CD4-positive, alpha-beta T cell (primary cell): ENCODE measurements at regions not wholly inside any gene's neighbourhood (a gene's known extent, or its start where the extent isn't known, plus 50 kb on each side); places are given as distances from the start of the nearest gene placed in this dataset.

Experiments
- ATAC-seq: fragments of 200-7000 bp; cut with Tn5 transposase; one replicate; pipeline ENCODE4 v1.10.0; 2022; ENCODE audit warnings: mild to moderate bottlenecking; ENCODE audit not compliant: poor library complexity
- CTCF ChIA-PET: fragments of 350-600 bp; sonication (Branson Sonifier 250); formaldehyde crosslinking; loops from one replicate; lab custom pipeline; 2021; ENCODE audit warnings: antibody characterized with exemption, inconsistent platforms; lab: Charles Lee
- POLR2A ChIA-PET: fragments of 350-600 bp; sonication (Branson Sonifier 250); formaldehyde crosslinking; loops from one replicate; lab custom pipeline; 2021; ENCODE audit warnings: antibody characterized with exemption, inconsistent platforms; lab: Charles Lee
- DNase-seq, 14 experiments: peaks; one replicate each; pipeline ENCODE4 v3.0.0-alpha.2; 2013 to 2020; ENCODE audit warnings: mixed read lengths in 2 of 14
- H3K27ac ChIP-seq, 2 donors: one replicate each; pipeline versions ENCODE4 v1.5.1 to v1.7.0; 2013; ENCODE audit warnings: low read length in 2 of 2, low read depth in 1 of 2, mild to moderate bottlenecking in 1 of 2
- H3K27me3 ChIP-seq, 2 experiments: 1 replicate in 1 of 2; 2 replicates in 1 of 2; pipeline versions ENCODE4 v1.6.1 to v1.7.0; 2013; ENCODE audit warnings: low read length in 2 of 2, control low read depth in 1 of 2, mild to moderate bottlenecking in 1 of 2, moderate library complexity in 1 of 2; ENCODE audit not compliant: insufficient read depth in 2 of 2, control insufficient read depth in 1 of 2
- H3K36me3 ChIP-seq: one replicate; pipeline ENCODE4 v1.6.1; 2013; ENCODE audit warnings: low read length, control low read depth; ENCODE audit not compliant: insufficient read depth
- H3K4me1 ChIP-seq: one replicate; pipeline ENCODE4 v1.6.1; 2013; ENCODE audit warnings: low read length, control low read depth; ENCODE audit not compliant: insufficient read depth
- H3K4me3 ChIP-seq: one replicate; pipeline ENCODE4 v1.5.1; 2013; ENCODE audit warnings: mild to moderate bottlenecking, low read length, moderate library complexity
- H3K9me3 ChIP-seq, 2 experiments: 1 replicate in 1 of 2; 2 replicates in 1 of 2; pipeline versions ENCODE4 v1.6.1 to v1.7.0; 2013; ENCODE audit warnings: low read length in 2 of 2, mild to moderate bottlenecking in 2 of 2, control low read depth in 1 of 2, moderate library complexity in 1 of 2; ENCODE audit not compliant: control insufficient read depth in 1 of 2, insufficient read depth in 1 of 2
- H3K27ac Mint-ChIP-seq: one replicate; pipeline ENCODE4 v1.8.0; 2020; ENCODE audit warnings: mixed read lengths
- H3K27me3 Mint-ChIP-seq: one replicate; pipeline ENCODE4 v1.8.0; 2021; ENCODE audit warnings: mixed read lengths
- H3K36me3 Mint-ChIP-seq: one replicate; pipeline ENCODE4 v1.8.0; 2021; ENCODE audit warnings: low read depth, mixed read lengths
- H3K4me1 Mint-ChIP-seq: one replicate; pipeline ENCODE4 v1.8.0; 2021; ENCODE audit warnings: low read depth, mixed read lengths
- H3K4me3 Mint-ChIP-seq: one replicate; pipeline ENCODE4 v1.8.0; 2020; ENCODE audit warnings: mild to moderate bottlenecking, mixed read lengths
- H3K9me3 Mint-ChIP-seq: one replicate; pipeline ENCODE4 v1.8.0; 2020; ENCODE audit warnings: mixed read lengths
- intact Hi-C, 2 experiments: fragments of 100-400 bp; cut with DNase I in 1 of 2; cut with micrococcal nuclease in 1 of 2; formaldehyde crosslinking; loops; one replicate each; pipeline versions ENCODE4 v1.15.1 to v1.9.0; 2023 to 2025; cut with DNase I, micrococcal nuclease
- TF ChIP-seq, protein P1 (sequence below): fragments of 200-600 bp; IDR thresholded peaks from one replicate; pipeline ENCODE4 v1.8.0; 2022; ENCODE audit warnings: antibody characterized with exemption, mild to moderate bottlenecking

DNA sequence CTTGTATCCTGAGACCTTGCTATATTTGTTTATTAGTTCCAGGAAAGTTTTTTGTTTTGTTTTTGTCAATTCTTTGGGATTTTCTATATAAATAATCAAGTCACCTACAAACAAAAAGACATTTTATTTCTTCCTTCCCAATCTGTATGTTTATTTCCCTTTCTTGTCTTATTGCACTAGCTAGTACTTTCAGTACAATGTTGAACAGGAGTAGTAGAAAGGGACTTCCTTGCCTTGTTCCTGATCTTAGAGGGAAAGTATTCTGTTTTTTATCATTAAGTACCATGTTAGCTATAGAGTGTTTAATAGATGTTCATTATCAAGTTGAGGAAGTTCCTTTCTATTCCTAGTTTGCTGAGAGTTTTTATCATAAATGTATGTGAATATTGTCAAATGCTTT lies 119.5 kb upstream of the TLE4 start:
- CTCF ChIA-PET, result no interaction called here
- peaks cover 7% of the 10 kb centered on the region for H3K9me3 Mint-ChIP-seq
- no peaks in the 10 kb centered on the region for H3K4me1 Mint-ChIP-seq
- POLR2A ChIA-PET, result no interaction called here
- peaks cover 2% of the 10 kb centered on the region for H3K27me3 Mint-ChIP-seq
- Histone ChIP-seq H3K4me1 (no peaks in the 10 kb centered on the region), H3K9me3 (no peaks in the 10 kb centered on the region), H3K27me3 (no peaks in the 10 kb centered on the region), H3K36me3 (no peaks in the 10 kb centered on the region), H3K27ac (no peak overlapping the region), H3K4me3 (no peak overlapping the region)
- no peaks in the 10 kb centered on the region for H3K36me3 Mint-ChIP-seq
- intact Hi-C loops, result no loop called here
- ATAC-seq (no peak), DNase-seq (no peak)
- TF ChIP-seq, protein P1, sequence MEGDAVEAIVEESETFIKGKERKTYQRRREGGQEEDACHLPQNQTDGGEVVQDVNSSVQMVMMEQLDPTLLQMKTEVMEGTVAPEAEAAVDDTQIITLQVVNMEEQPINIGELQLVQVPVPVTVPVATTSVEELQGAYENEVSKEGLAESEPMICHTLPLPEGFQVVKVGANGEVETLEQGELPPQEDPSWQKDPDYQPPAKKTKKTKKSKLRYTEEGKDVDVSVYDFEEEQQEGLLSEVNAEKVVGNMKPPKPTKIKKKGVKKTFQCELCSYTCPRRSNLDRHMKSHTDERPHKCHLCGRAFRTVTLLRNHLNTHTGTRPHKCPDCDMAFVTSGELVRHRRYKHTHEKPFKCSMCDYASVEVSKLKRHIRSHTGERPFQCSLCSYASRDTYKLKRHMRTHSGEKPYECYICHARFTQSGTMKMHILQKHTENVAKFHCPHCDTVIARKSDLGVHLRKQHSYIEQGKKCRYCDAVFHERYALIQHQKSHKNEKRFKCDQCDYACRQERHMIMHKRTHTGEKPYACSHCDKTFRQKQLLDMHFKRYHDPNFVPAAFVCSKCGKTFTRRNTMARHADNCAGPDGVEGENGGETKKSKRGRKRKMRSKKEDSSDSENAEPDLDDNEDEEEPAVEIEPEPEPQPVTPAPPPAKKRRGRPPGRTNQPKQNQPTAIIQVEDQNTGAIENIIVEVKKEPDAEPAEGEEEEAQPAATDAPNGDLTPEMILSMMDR, result no peak
- no peak overlapping the region for H3K27ac Mint-ChIP-seq
- H3K4me3 Mint-ChIP-seq, result no peak overlapping the region

DNA sequence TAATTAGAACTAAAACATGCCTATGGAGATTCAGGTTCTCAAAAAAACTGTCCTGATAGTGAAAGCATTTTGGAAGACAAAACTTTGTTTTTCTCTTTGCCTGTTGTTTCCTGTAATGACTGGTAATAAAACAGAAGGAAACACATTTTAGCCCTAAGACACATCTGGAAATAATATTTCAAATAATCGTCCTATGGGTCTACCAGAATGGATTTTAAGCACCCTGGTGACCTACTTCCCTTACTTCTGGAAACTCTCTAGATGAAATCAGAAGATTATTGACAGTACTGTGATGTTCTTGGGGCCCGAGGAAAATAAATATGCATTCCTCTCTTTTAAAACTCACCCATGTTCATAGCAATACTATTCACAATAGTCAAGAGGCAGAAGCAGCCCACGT lies 110.1 kb upstream of the TLE4 start:
- no peaks in the 10 kb centered on the region for H3K27me3 ChIP-seq
- Mint-ChIP-seq H3K36me3 (no peaks in the 10 kb centered on the region), H3K9me3 (no peaks in the 10 kb centered on the region), H3K4me3 (no peak overlapping the region), H3K27ac (no peak overlapping the region), H3K27me3 (peaks cover 5% of the 10 kb centered on the region), H3K4me1 (no peaks in the 10 kb centered on the region)
- no peak overlapping the region for H3K27ac ChIP-seq
- no peaks in the 10 kb centered on the region for H3K36me3 ChIP-seq
- H3K4me3 ChIP-seq, result no peak overlapping the region
- CTCF ChIA-PET, result no interaction called here
- TF ChIP-seq, protein P1, result no peak
- ATAC-seq (no peak), DNase-seq (no peak)
- no peaks in the 10 kb centered on the region for H3K9me3 ChIP-seq
- no peaks in the 10 kb centered on the region for H3K4me1 ChIP-seq
- POLR2A ChIA-PET, result no interaction called here
- intact Hi-C loops, result no loop called here

DNA sequence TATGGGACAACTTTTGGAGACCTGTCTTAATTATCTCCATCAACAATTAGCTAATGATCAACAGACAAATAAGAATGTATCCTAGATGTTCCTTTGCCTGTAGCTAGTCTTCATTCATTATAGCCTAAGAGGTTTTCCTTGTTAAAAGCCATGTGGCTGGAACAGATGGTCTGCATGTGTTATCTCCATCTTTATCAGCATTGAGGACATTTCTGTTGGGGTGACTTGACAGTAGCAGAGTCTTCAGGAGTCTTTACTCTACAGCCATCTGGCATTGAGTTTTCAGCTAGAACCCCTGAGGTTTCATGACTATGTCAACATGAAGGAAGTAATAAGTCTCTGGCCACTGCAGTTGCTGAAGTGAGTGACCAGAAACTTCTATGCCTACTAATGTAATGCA lies 106.6 kb upstream of the TLE4 start:
- intact Hi-C loops, result no loop called here
- Mint-ChIP-seq H3K27ac (no peak overlapping the region), H3K36me3 (no peaks in the 10 kb centered on the region), H3K9me3 (no peaks in the 10 kb centered on the region), H3K4me1 (peaks cover 5% of the 10 kb centered on the region), H3K4me3 (no peak overlapping the region), H3K27me3 (no peaks in the 10 kb centered on the region)
- TF ChIP-seq, protein P1, result no peak
- Histone ChIP-seq H3K36me3 (no peaks in the 10 kb centered on the region), H3K4me1 (no peaks in the 10 kb centered on the region), H3K27ac (no peak overlapping the region), H3K27me3 (no peaks in the 10 kb centered on the region), H3K9me3 (peaks cover 0 to 4% of the 10 kb centered on the region in 2 experiments), H3K4me3 (no peak overlapping the region)
- no peak for ATAC-seq
- no peak for DNase-seq
- ChIA-PET POLR2A (interaction anchor here (0.8 kb wide), 1 partner anchor 16 kb away, joined by 3 read pairs; no protein-coding TSS in a partner anchor), CTCF (no interaction called here)
